GM12872 (cell line): ENCODE measurements at regions not wholly inside any gene's neighbourhood (a gene's known extent, or its start where the extent isn't known, plus 50 kb on each side); places are given as distances from the start of the nearest gene placed in this dataset.

ENCODE experiments used
- CTCF ChIP-seq: IDR thresholded peaks from 3 replicates; pipeline ENCODE4 v1.5.1; 2011; ENCODE audit warnings: low read depth, mild to moderate bottlenecking, low read length, moderate library complexity; ENCODE audit not compliant: insufficient read depth

- no peak for TF ChIP-seq CTCF
These were observed 123.7 kb upstream of the EEPD1 start for GRCh38 chr7:36029311-36029710.

DNA sequence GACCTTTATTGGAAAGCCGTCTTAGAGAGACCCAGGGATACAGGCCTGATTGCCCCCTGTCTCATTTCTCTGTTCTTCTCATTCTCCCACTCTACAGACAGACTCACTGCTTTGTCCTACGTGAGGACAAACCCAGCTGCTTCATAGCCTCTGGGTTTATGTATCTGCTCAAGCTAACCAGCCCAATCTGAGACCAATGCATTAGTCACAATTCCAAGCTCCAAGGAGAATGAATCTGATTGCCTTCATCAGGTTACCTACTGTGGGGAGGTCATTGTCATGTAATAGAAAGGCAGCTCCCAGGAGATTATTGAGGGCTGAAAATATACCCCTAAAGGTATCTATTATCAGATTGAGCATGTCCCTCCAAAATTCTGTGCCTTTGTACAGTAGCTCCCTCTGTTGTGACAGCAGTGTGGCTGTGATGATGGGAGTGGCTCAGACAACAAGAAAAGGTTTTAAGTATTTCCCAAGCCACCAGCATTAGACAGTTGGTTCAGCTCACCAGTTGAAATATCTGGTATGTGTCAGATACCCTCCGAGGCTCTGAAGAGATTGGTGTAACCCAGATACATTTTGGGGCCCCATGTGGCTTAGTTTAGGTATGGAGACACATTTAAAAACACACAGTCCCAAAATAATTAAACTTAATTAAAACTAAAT, 123.1 kb upstream of the EEPD1 start:
- no peak for TF ChIP-seq CTCF

DNA sequence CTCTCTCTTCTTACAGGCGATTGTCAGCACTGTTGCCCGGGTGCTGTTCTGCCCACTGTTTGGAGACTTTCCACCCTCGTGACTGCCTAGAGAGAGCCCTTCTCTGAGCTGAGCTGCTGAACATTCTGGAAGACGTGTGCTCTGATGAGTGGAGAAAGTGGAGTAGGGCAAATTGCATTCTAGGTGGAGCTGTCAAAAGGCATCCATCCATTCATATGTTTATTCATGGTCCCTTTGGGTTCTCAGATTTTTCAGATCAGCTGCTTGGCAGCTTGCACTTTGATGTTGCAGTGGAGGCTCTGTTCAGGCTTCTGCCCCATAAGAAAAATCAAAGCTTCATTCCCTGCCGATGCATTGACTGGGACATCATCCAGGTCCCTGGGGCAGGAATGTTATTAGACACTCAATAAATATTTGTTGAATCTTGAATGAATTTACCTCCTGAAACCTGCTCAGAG, 120.7 kb upstream of the EEPD1 start:
- no peak for TF ChIP-seq CTCF

- no peak for TF ChIP-seq CTCF
These were observed 119.0 kb upstream of the EEPD1 start for GRCh38 chr7:36034020-36034419.

DNA sequence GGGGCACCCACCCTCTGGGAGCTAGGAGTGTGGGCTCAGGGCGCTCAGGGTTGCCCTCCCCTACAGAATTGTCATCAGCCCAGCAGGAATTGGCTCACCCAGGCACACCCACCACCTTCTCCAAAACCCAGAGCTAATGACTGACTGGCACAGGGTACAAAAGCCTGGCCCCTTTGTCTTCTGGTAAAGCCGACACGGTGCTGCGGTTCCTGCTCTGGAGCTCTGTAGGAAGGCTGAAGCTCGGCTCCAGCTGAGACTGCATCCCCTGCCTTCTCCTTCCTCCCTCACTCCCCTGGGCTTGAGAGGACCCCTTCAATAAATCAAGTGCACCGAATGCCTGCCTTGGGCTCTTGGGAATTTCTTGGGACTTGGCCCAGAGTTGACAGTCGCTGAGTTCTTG, 117.9 kb upstream of the EEPD1 start:
- TF ChIP-seq CTCF = no peak

GRCh38 chr7:36036590-36036989, 116.5 kb upstream of the EEPD1 start:
- TF ChIP-seq CTCF = no peak

GRCh38 chr7:36037121-36037662, 115.9 kb upstream of the EEPD1 start:
- TF ChIP-seq CTCF = no peak
